SK-N-SH treated with all-trans-retinoic acid at 6 μM for 48 hours (cell line): ENCODE measurements at regions not wholly inside any gene's neighbourhood (a gene's known extent, or its start where the extent isn't known, plus 50 kb on each side); places are given as distances from the start of the nearest gene placed in this dataset.
"Not testable (repeated sequence)": the region's sequence is repeated elsewhere in the genome, so short reads cannot be mapped to it uniquely, and the experiment has no call there.

Source experiments
- ATAC-seq: fragments of 200-7000 bp; cut with Tn5 transposase; 3 replicates; pipeline ENCODE4 v1.9.1; 2020; ENCODE audit warnings: mild to moderate bottlenecking, moderate library complexity
- ARNTL ChIP-seq: fragments of 450-650 bp; formaldehyde crosslinking; IDR thresholded peaks from 2 replicates; pipeline ENCODE4 v1.5.0; 2020; ENCODE audit warnings: low read depth, mild to moderate bottlenecking, moderate library complexity, borderline replicate concordance
- BACH2 ChIP-seq: fragments of 250-450 bp; sonication (Bioruptor Pico); IDR thresholded peaks from 2 replicates; pipeline ENCODE4 v1.9.0; 2021; ENCODE audit warnings: mild to moderate bottlenecking, borderline replicate concordance
- CSDC2 ChIP-seq: fragments of 250-450 bp; sonication (Bioruptor Pico); IDR thresholded peaks from 2 replicates; pipeline ENCODE4 v1.5.0; 2020; ENCODE audit warnings: mild to moderate bottlenecking, moderate library complexity
- CSRNP3 ChIP-seq: fragments of 250-450 bp; sonication (Bioruptor Pico); IDR thresholded peaks from 2 replicates; pipeline ENCODE4 v1.5.1; 2021; ENCODE audit warnings: mild to moderate bottlenecking, moderate library complexity
- ESRRG ChIP-seq: fragments of 250-450 bp; sonication (Bioruptor Pico); IDR thresholded peaks from 2 replicates; pipeline ENCODE4 v1.6.1; 2021; ENCODE audit warnings: mild to moderate bottlenecking
- GLIS3 ChIP-seq: fragments of 250-450 bp; sonication (Bioruptor Pico); IDR thresholded peaks from 2 replicates; pipeline ENCODE4 v1.5.0; 2020; ENCODE audit warnings: mild to moderate bottlenecking, moderate library complexity
- ISL1 ChIP-seq: fragments of 250-450 bp; sonication (Bioruptor Pico); IDR thresholded peaks from 2 replicates; pipeline ENCODE4 v2.1.2; 2022; ENCODE audit warnings: mild to moderate bottlenecking, moderate library complexity
- OSR1 ChIP-seq: fragments of 250-450 bp; sonication (Bioruptor Pico); IDR thresholded peaks from 2 replicates; pipeline ENCODE4 v1.8.0; 2022; ENCODE audit warnings: moderate library complexity, mild to moderate bottlenecking, inconsistent platforms
- PATZ1 ChIP-seq: fragments of 250-450 bp; sonication (Bioruptor Pico); IDR thresholded peaks from 2 replicates; pipeline ENCODE4 v1.8.0; 2020; ENCODE audit warnings: mild to moderate bottlenecking, moderate library complexity, borderline replicate concordance
- PPARA ChIP-seq: fragments of 250-450 bp; sonication (Bioruptor Pico); IDR thresholded peaks from 2 replicates; pipeline ENCODE4 v1.5.0; 2020; ENCODE audit warnings: mild to moderate bottlenecking, borderline replicate concordance
- RARB ChIP-seq: fragments of 250-450 bp; sonication (Bioruptor Pico); IDR thresholded peaks from 2 replicates; pipeline ENCODE4 v1.8.0; 2021; ENCODE audit warnings: mild to moderate bottlenecking, moderate library complexity
- SNAI2 ChIP-seq: fragments of 250-450 bp; sonication (Bioruptor Pico); IDR thresholded peaks from 2 replicates; pipeline ENCODE4 v1.5.0; 2020; ENCODE audit warnings: mild to moderate bottlenecking, moderate library complexity
- TCF4 ChIP-seq: fragments of 250-450 bp; sonication (Bioruptor Pico); IDR thresholded peaks from 2 replicates; pipeline ENCODE4 v1.8.0; 2021; ENCODE audit warnings: mild to moderate bottlenecking, moderate library complexity, borderline replicate concordance
- TOX ChIP-seq: fragments of 250-450 bp; sonication (Bioruptor Pico); IDR thresholded peaks from 2 replicates; pipeline ENCODE4 v1.8.0; 2021; ENCODE audit warnings: mild to moderate bottlenecking, moderate library complexity, borderline replicate concordance
- TSHZ2 ChIP-seq: fragments of 250-450 bp; sonication (Bioruptor Pico); IDR thresholded peaks from 2 replicates; pipeline ENCODE4 v1.5.0; 2020; ENCODE audit warnings: mild to moderate bottlenecking, moderate library complexity
- ZC3H10 ChIP-seq: fragments of 250-450 bp; sonication (Bioruptor Pico); IDR thresholded peaks from 2 replicates; pipeline ENCODE4 v1.5.1; 2021; ENCODE audit warnings: mild to moderate bottlenecking, moderate library complexity
- ZFP3 ChIP-seq: fragments of 250-450 bp; sonication (Bioruptor Pico); IDR thresholded peaks from 2 replicates; pipeline ENCODE4 v1.5.0; 2020; ENCODE audit warnings: mild to moderate bottlenecking, moderate library complexity
- ZFP30 ChIP-seq: fragments of 450-650 bp; formaldehyde crosslinking; IDR thresholded peaks from 2 replicates; pipeline ENCODE4 v1.5.0; 2022; ENCODE audit warnings: mild to moderate bottlenecking, moderate library complexity
- ZNF565 ChIP-seq: fragments of 450-650 bp; formaldehyde crosslinking; conservative IDR thresholded peaks from 2 replicates; pipeline ENCODE4 v1.5.0; 2020; ENCODE audit warnings: low read depth, mild to moderate bottlenecking, moderate library complexity
- ZNF70 ChIP-seq: fragments of 450-650 bp; formaldehyde crosslinking; IDR thresholded peaks from 2 replicates; pipeline ENCODE4 v1.5.0; 2020; ENCODE audit warnings: mild to moderate bottlenecking, moderate library complexity

- TF ChIP-seq PPARA (CRISPR knock-in tag) = no peak
These were observed 505.3 kb upstream of the ZNF608 start (continued) for GRCh38 chr5:125251703-125252102.

GRCh38 chr5:125253634-125254033 lies 507.2 kb upstream of the ZNF608 start:
- not testable (repeated sequence) for ATAC-seq

GRCh38 chr5:125254267-125254666 lies 507.8 kb upstream of the ZNF608 start:
- TF ChIP-seq ZNF565 (CRISPR knock-in tag) (no peak), CSDC2 (CRISPR knock-in tag) (no peak), BACH2 (CRISPR knock-in tag) (no peak)
- TF ChIP-seq, all 23 proteins: peak for 0
- ATAC-seq = no peak

GRCh38 chr5:125256296-125256695 lies 509.9 kb upstream of the ZNF608 start:
- ATAC-seq = no peak
- TF ChIP-seq ARNTL (CRISPR knock-in tag) = no peak
- TF ChIP-seq CSRNP3 = no peak
- TF ChIP-seq ESRRG (CRISPR knock-in tag) = no peak
- no peak for TF ChIP-seq OSR1 (CRISPR knock-in tag)
- TF ChIP-seq ZFP3 (CRISPR knock-in tag) = no peak
- no peak for TF ChIP-seq TSHZ2 (CRISPR knock-in tag)
- TF ChIP-seq SNAI2 (CRISPR knock-in tag) = no peak
- TF ChIP-seq TOX (CRISPR knock-in tag) = no peak
- no peak for TF ChIP-seq BACH2 (CRISPR knock-in tag)
- TF ChIP-seq CSDC2 (CRISPR knock-in tag) = no peak
- no peak for TF ChIP-seq GLIS3
- no peak for TF ChIP-seq ZC3H10 (CRISPR knock-in tag)

- ATAC-seq = no peak
- TF ChIP-seq GLIS3 = no peak
- no peak for TF ChIP-seq BACH2 (CRISPR knock-in tag)
- no peak for TF ChIP-seq PATZ1 (CRISPR knock-in tag)
- TF ChIP-seq ESRRG (CRISPR knock-in tag) = no peak
- TF ChIP-seq OSR1 (CRISPR knock-in tag) = no peak
- no peak for TF ChIP-seq ZNF70 (CRISPR knock-in tag)
- no peak for TF ChIP-seq PPARA (CRISPR knock-in tag)
- no peak for TF ChIP-seq ZFP3 (CRISPR knock-in tag)
- no peak for TF ChIP-seq ZFP30 (CRISPR knock-in tag)
- TF ChIP-seq TSHZ2 (CRISPR knock-in tag) = no peak
- TF ChIP-seq ISL1 = no peak
- no peak for TF ChIP-seq ZNF565 (CRISPR knock-in tag)
- no peak for TF ChIP-seq TOX (CRISPR knock-in tag)
- TF ChIP-seq SNAI2 (CRISPR knock-in tag) = no peak
- TF ChIP-seq TCF4 (CRISPR knock-in tag) = no peak
- no peak for TF ChIP-seq RARB (CRISPR knock-in tag)
- TF ChIP-seq CSRNP3 = no peak
- no peak for TF ChIP-seq CSDC2 (CRISPR knock-in tag)
- TF ChIP-seq ZC3H10 (CRISPR knock-in tag) = no peak
- no peak for TF ChIP-seq ARNTL (CRISPR knock-in tag)
These were observed 510.9 kb upstream of the ZNF608 start for GRCh38 chr5:125257057-125257972.
